ENCODE measurements at regions not wholly inside any gene's neighbourhood (a gene's known extent, or its start where the extent isn't known, plus 50 kb on each side); places are given as distances from the start of the nearest gene placed in this dataset.

GRCh38 chr18:5625076-5625475, 81.3 kb upstream of the EPB41L3 start:
- no peak for DNase-seq
- H3K9me3 Mint-ChIP-seq = no peaks in the 10 kb centered on the region

GRCh38 chr18:5622905-5623304, 79.1 kb upstream of the EPB41L3 start:
- no peaks in the 10 kb centered on the region for H3K36me3 Mint-ChIP-seq (ENCODE audit: low read depth)
- ChIA-PET POLR2A (no interaction called here), CTCF (interaction anchor here (0.7 kb wide), 1 partner anchor 216 kb away, joined by 4 read pairs; no protein-coding TSS in a partner anchor)
- H3K27ac Mint-ChIP-seq = no peak overlapping the region
- no peak for DNase-seq
- H3K4me3 Mint-ChIP-seq = no peak overlapping the region
- H3K9me3 Mint-ChIP-seq = no peaks in the 10 kb centered on the region
- peaks cover 12% of the 10 kb centered on the region for H3K27me3 Mint-ChIP-seq
- peaks cover 1% of the 10 kb centered on the region for H3K4me1 Mint-ChIP-seq

More at GRCh38 chr18:5625076-5625475, 81.3 kb upstream of the EPB41L3 start:
- Mint-ChIP-seq H3K27me3 (peaks cover 15% of the 10 kb centered on the region), H3K36me3 (ENCODE audit: low read depth) (no peaks in the 10 kb centered on the region), H3K27ac (no peak overlapping the region), H3K4me1 (peaks cover 7% of the 10 kb centered on the region), H3K4me3 (no peak overlapping the region)
- ChIA-PET POLR2A (no interaction called here), CTCF (interaction anchor here (0.6 kb wide), 1 partner anchor 466 kb away, joined by 3 read pairs; no protein-coding TSS in a partner anchor)

- Mint-ChIP-seq H3K4me1 (no peaks in the 10 kb centered on the region), H3K36me3 (ENCODE audit: low read depth) (no peaks in the 10 kb centered on the region), H3K4me3 (no peak overlapping the region), H3K27ac (no peak overlapping the region), H3K9me3 (no peaks in the 10 kb centered on the region), H3K27me3 (peaks cover 9% of the 10 kb centered on the region)
- POLR2A ChIA-PET = no interaction called here
- DNase-seq = no peak
- CTCF ChIA-PET = no interaction called here
These were observed 76.5 kb upstream of the EPB41L3 start for GRCh38 chr18:5620289-5620688.

GRCh38 chr18:5619376-5619775, 75.6 kb upstream of the EPB41L3 start:
- H3K4me1 Mint-ChIP-seq = no peaks in the 10 kb centered on the region
- ChIA-PET POLR2A (no interaction called here), CTCF (no interaction called here)

GRCh38 chr18:5618047-5618688, 74.4 kb upstream of the EPB41L3 start:
- POLR2A ChIA-PET = no interaction called here
- H3K36me3 Mint-ChIP-seq (ENCODE audit: low read depth) = no peaks in the 10 kb centered on the region
- DNase-seq = no peak
- H3K9me3 Mint-ChIP-seq = no peaks in the 10 kb centered on the region
- H3K4me3 Mint-ChIP-seq = no peak overlapping the region
- peaks cover 11% of the 10 kb centered on the region for H3K27me3 Mint-ChIP-seq
- H3K4me1 Mint-ChIP-seq = no peaks in the 10 kb centered on the region
- no peak overlapping the region for H3K27ac Mint-ChIP-seq
- CTCF ChIA-PET = no interaction called here

More at GRCh38 chr18:5619376-5619775, 75.6 kb upstream of the EPB41L3 start:
- no peak overlapping the region for H3K27ac Mint-ChIP-seq
- H3K36me3 Mint-ChIP-seq (ENCODE audit: low read depth) = no peaks in the 10 kb centered on the region
- no peak for DNase-seq
- peaks cover 11% of the 10 kb centered on the region for H3K27me3 Mint-ChIP-seq
- no peaks in the 10 kb centered on the region for H3K9me3 Mint-ChIP-seq
- no peak overlapping the region for H3K4me3 Mint-ChIP-seq

- H3K4me1 Mint-ChIP-seq = no peaks in the 10 kb centered on the region
- DNase-seq = no peak
- POLR2A ChIA-PET = no interaction called here
- CTCF ChIA-PET = no interaction called here
- peaks cover 2% of the 10 kb centered on the region for H3K27me3 Mint-ChIP-seq
- H3K27ac Mint-ChIP-seq = no peak overlapping the region
- no peaks in the 10 kb centered on the region for H3K9me3 Mint-ChIP-seq
- no peaks in the 10 kb centered on the region for H3K36me3 Mint-ChIP-seq (ENCODE audit: low read depth)
- no peak overlapping the region for H3K4me3 Mint-ChIP-seq
These were observed 67.4 kb upstream of the EPB41L3 start for GRCh38 chr18:5611221-5611620.

GRCh38 chr18:5608846-5609245, 65.0 kb upstream of the EPB41L3 start:
- Mint-ChIP-seq H3K4me1 (no peaks in the 10 kb centered on the region), H3K27ac (no peak overlapping the region), H3K4me3 (no peak overlapping the region), H3K9me3 (no peaks in the 10 kb centered on the region), H3K27me3 (no peaks in the 10 kb centered on the region), H3K36me3 (ENCODE audit: low read depth) (no peaks in the 10 kb centered on the region)
- CTCF ChIA-PET = no interaction called here
- no peak for DNase-seq
- POLR2A ChIA-PET = no interaction called here

- ChIA-PET POLR2A (no interaction called here), CTCF (no interaction called here)
- Mint-ChIP-seq H3K27ac (no peak overlapping the region), H3K36me3 (ENCODE audit: low read depth) (no peaks in the 10 kb centered on the region), H3K4me3 (no peak overlapping the region), H3K4me1 (no peaks in the 10 kb centered on the region), H3K27me3 (no peaks in the 10 kb centered on the region), H3K9me3 (no peaks in the 10 kb centered on the region)
- no peak for DNase-seq
These were observed 63.2 kb upstream of the EPB41L3 start for GRCh38 chr18:5606951-5607350.

- no peaks in the 10 kb centered on the region for H3K27me3 Mint-ChIP-seq
- no peaks in the 10 kb centered on the region for H3K9me3 Mint-ChIP-seq
- no peak overlapping the region for H3K27ac Mint-ChIP-seq
- no peaks in the 10 kb centered on the region for H3K4me1 Mint-ChIP-seq
- DNase-seq = no peak
- H3K4me3 Mint-ChIP-seq = no peak overlapping the region
- POLR2A ChIA-PET = no interaction called here
- H3K36me3 Mint-ChIP-seq (ENCODE audit: low read depth) = no peaks in the 10 kb centered on the region
- CTCF ChIA-PET = no interaction called here
These were observed 61.0 kb upstream of the EPB41L3 start for GRCh38 chr18:5604778-5605177.

- no peaks in the 10 kb centered on the region for H3K4me1 Mint-ChIP-seq
- no peaks in the 10 kb centered on the region for H3K36me3 Mint-ChIP-seq (ENCODE audit: low read depth)
- no peak overlapping the region for H3K27ac Mint-ChIP-seq
- no peak overlapping the region for H3K4me3 Mint-ChIP-seq
- ChIA-PET CTCF (no interaction called here), POLR2A (interaction anchor here (0.5 kb wide), 1 partner anchor 40 kb away, joined by 7 read pairs; no protein-coding TSS in a partner anchor)
- DNase-seq = no peak
- no peaks in the 10 kb centered on the region for H3K27me3 Mint-ChIP-seq
- H3K9me3 Mint-ChIP-seq = no peaks in the 10 kb centered on the region
These were observed 59.4 kb upstream of the EPB41L3 start for GRCh38 chr18:5603153-5603552.

- H3K36me3 Mint-ChIP-seq (ENCODE audit: low read depth) = no peaks in the 10 kb centered on the region
- ChIA-PET POLR2A (no interaction called here), CTCF (no interaction called here)
- H3K27me3 Mint-ChIP-seq = no peaks in the 10 kb centered on the region
- no peaks in the 10 kb centered on the region for H3K9me3 Mint-ChIP-seq
- H3K27ac Mint-ChIP-seq = no peak overlapping the region
- no peak overlapping the region for H3K4me3 Mint-ChIP-seq
- no peaks in the 10 kb centered on the region for H3K4me1 Mint-ChIP-seq
- no peak for DNase-seq
These were observed 57.4 kb upstream of the EPB41L3 start for GRCh38 chr18:5601188-5601624.

- ChIA-PET CTCF (no interaction called here), POLR2A (no interaction called here)
- no peaks in the 10 kb centered on the region for H3K4me1 Mint-ChIP-seq
- no peak overlapping the region for H3K27ac Mint-ChIP-seq
- no peaks in the 10 kb centered on the region for H3K36me3 Mint-ChIP-seq (ENCODE audit: low read depth)
- no peaks in the 10 kb centered on the region for H3K9me3 Mint-ChIP-seq
- no peak for DNase-seq
- no peaks in the 10 kb centered on the region for H3K27me3 Mint-ChIP-seq
- H3K4me3 Mint-ChIP-seq = no peak overlapping the region
These were observed 56.7 kb upstream of the EPB41L3 start for GRCh38 chr18:5600378-5601071.

- POLR2A ChIA-PET = no interaction called here
- Mint-ChIP-seq H3K27ac (no peak overlapping the region), H3K36me3 (ENCODE audit: low read depth) (no peaks in the 10 kb centered on the region), H3K4me1 (no peaks in the 10 kb centered on the region), H3K27me3 (no peaks in the 10 kb centered on the region), H3K9me3 (peaks cover 7% of the 10 kb centered on the region), H3K4me3 (no peak overlapping the region)
- no peak for DNase-seq
- CTCF ChIA-PET = no interaction called here
These were observed 52.8 kb upstream of the EPB41L3 start for GRCh38 chr18:5596585-5596984.
